ENCODE measurements at regions not wholly inside any gene's neighbourhood (a gene's known extent, or its start where the extent isn't known, plus 50 kb on each side); places are given as distances from the start of the nearest gene placed in this dataset.
A peak's percentile ranks its signal among the peaks of the same experiment; 100 is the strongest.

- H3K27ac ChIP-seq (ENCODE audit: low read depth in 1 of 2, low read length in 2 of 2): no peak overlapping the region
- no peaks in the 10 kb centered on the region for H3K4me1 ChIP-seq (ENCODE audit: control insufficient read depth in 1 of 2, insufficient read depth in 2 of 2, low read length in 2 of 2)
- TF ChIP-seq CTCF (IDR thresholded peaks at IDR 0.05): no peak
- no peaks in the 10 kb centered on the region for H3K79me2 ChIP-seq (ENCODE audit: insufficient read depth, low read length)
- intact Hi-C loops (cut with micrococcal nuclease): no loop called here
- H3K36me3 ChIP-seq (replicated peaks in 1 of 2; ENCODE audit: control insufficient read depth in 1 of 2, insufficient read depth in 2 of 2, low read length in 2 of 2): no peaks in the 10 kb centered on the region
- Mint-ChIP-seq H3K9me3 (peaks cover 0 to 3% (median 0%) of the 10 kb centered on the region in 7 donors), H3K4me1 (no peaks in the 10 kb centered on the region), H3K27me3 (ENCODE audit: low read depth in 3 of 3) (peaks cover 2 to 7% (median 5%) of the 10 kb centered on the region in 3 donors), H3K36me3 (no peaks in the 10 kb centered on the region), H3K4me3 (no peak overlapping the region), H3K27ac (no peak overlapping the region)
- no peaks in the 10 kb centered on the region for H3K9me3 ChIP-seq (replicated peaks in 1 of 2; ENCODE audit: control insufficient read depth in 1 of 2, insufficient read depth in 1 of 2, low read length in 2 of 2)
- no peak overlapping the region for H3K9ac ChIP-seq (ENCODE audit: insufficient read depth, low read length, poor library complexity, severe bottlenecking)
- no peak overlapping the region for H2AFZ ChIP-seq (ENCODE audit: insufficient read depth, low read depth, low read length, poor library complexity, severe bottlenecking)
- DNase-seq: no peak
- WGBS (ENCODE audit: insufficient coverage): 63% methylated on average over 1 of the region's 3 CpGs
- H3K4me2 ChIP-seq (replicated peaks; ENCODE audit: extremely low read depth, low read length, poor library complexity, severe bottlenecking): no peak overlapping the region
- H3K27me3 ChIP-seq (ENCODE audit: control insufficient read depth in 2 of 2, insufficient read depth in 2 of 2, low read length in 2 of 2): no peaks in the 10 kb centered on the region
- H4K20me1 ChIP-seq (ENCODE audit: insufficient read depth, low read length): no peaks in the 10 kb centered on the region
- H3K4me3 ChIP-seq (replicated peaks in 1 of 3; ENCODE audit: low read depth in 2 of 3, low read length in 3 of 3): no peak overlapping the region
These were observed 495.1 kb upstream of the FAM241A start for GRCh38 chr4:111650146-111650545.

- no peak overlapping the region for H2AFZ ChIP-seq (ENCODE audit: insufficient read depth, low read depth, low read length, poor library complexity, severe bottlenecking)
- intact Hi-C loops (cut with micrococcal nuclease): no loop called here
- TF ChIP-seq CTCF (IDR thresholded peaks at IDR 0.05): no peak
- no peak overlapping the region for H3K27ac ChIP-seq (ENCODE audit: low read depth in 1 of 2, low read length in 2 of 2)
- peak overlapping the region in 1 of 7 donors; percentile 73 for H3K27ac Mint-ChIP-seq
- H3K4me2 ChIP-seq (replicated peaks; ENCODE audit: extremely low read depth, low read length, poor library complexity, severe bottlenecking): no peak overlapping the region
- H3K4me3 Mint-ChIP-seq: no peak overlapping the region
- H3K4me3 ChIP-seq (replicated peaks in 1 of 3; ENCODE audit: low read depth in 2 of 3, low read length in 3 of 3): no peak overlapping the region
- peaks cover 2 to 7% (median 5%) of the 10 kb centered on the region in 3 donors for H3K27me3 Mint-ChIP-seq (ENCODE audit: low read depth in 3 of 3)
- H4K20me1 ChIP-seq (ENCODE audit: insufficient read depth, low read length): no peaks in the 10 kb centered on the region
- no peaks in the 10 kb centered on the region for H3K9me3 ChIP-seq (replicated peaks in 1 of 2; ENCODE audit: control insufficient read depth in 1 of 2, insufficient read depth in 1 of 2, low read length in 2 of 2)
- no peaks in the 10 kb centered on the region for H3K4me1 Mint-ChIP-seq
- H3K36me3 Mint-ChIP-seq: no peaks in the 10 kb centered on the region
- DNase-seq: no peak
- no peak overlapping the region for H3K9ac ChIP-seq (ENCODE audit: insufficient read depth, low read length, poor library complexity, severe bottlenecking)
- H3K4me1 ChIP-seq (ENCODE audit: control insufficient read depth in 1 of 2, insufficient read depth in 2 of 2, low read length in 2 of 2): no peaks in the 10 kb centered on the region
- peaks cover 0 to 3% (median 0%) of the 10 kb centered on the region in 7 donors for H3K9me3 Mint-ChIP-seq
- H3K27me3 ChIP-seq (ENCODE audit: control insufficient read depth in 2 of 2, insufficient read depth in 2 of 2, low read length in 2 of 2): no peaks in the 10 kb centered on the region
- 80% methylated on average over 1 of the region's 1 CpG for WGBS (ENCODE audit: insufficient coverage)
- no peaks in the 10 kb centered on the region for H3K79me2 ChIP-seq (ENCODE audit: insufficient read depth, low read length)
- no peaks in the 10 kb centered on the region for H3K36me3 ChIP-seq (replicated peaks in 1 of 2; ENCODE audit: control insufficient read depth in 1 of 2, insufficient read depth in 2 of 2, low read length in 2 of 2)
These were observed 494.6 kb upstream of the FAM241A start for GRCh38 chr4:111650674-111651086.

Data from CD14-positive monocyte (primary cell).